GM21528 (cell line): ENCODE measurements at regions not wholly inside any gene's neighbourhood (a gene's known extent, or its start where the extent isn't known, plus 50 kb on each side); places are given as distances from the start of the nearest gene placed in this dataset.

Experiments used
- ATAC-seq: cut with Tn5 transposase; IDR thresholded peaks from one replicate; pipeline ENCODE4 v1.9.1; 2021; ENCODE audit warnings: mild to moderate bottlenecking, moderate library complexity; ENCODE audit not compliant: unreplicated experiment, low FRiP score

DNA sequence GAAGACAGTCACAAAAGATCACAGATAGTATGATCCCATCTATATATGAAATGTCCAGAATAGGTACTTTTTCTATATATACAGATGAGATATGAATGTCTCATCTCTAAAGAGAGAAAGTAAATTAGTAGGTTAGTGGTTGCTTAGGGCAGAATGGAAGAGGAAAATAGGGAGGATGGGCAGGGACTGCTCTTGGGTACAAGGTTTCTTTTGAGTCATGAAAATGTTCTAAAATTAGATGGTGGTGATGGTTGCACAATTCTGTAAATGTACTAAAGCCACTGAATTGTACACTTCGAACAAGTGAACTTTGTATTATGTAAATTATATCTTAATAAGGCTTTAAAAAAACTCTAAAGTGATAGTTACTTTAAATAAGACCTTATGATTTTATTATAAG is 59.6 kb upstream of the GRAMD2B start:
- no peak for ATAC-seq

DNA sequence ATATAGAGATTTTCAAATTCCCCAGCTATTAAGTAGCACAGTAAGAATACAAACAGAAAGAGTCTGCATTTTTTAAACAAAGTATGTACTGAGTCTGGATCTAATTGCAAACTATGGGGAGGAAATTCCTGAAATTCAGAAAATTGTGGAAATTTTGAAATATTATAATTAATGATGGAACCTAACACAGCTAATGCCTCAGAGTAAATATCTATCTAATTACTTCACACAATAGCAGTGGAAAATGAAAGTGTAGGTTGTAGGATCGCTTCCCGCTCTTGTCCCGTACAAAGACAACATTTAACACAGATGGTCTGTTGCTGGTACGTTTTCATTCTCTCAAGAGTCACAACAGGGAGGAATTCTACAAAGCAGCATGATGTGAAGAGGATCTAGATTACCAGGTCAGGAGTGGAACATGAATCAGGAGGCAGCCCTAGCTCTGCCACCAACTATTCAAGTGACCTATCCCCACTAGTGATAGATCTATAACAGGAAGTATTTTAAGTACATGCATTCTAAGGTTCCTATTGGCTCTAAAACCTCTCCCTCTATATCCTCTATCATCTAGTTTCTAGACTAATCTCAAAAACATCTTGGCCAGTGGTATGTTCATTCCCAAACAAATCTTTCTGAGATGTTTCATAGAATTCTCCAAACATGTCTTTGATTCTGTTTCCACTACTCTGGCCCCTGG is 58.9 kb upstream of the GRAMD2B start:
- no peak for ATAC-seq

GRCh38 chr5:126365446-126366198 is 57.6 kb upstream of the GRAMD2B start:
- no peak for ATAC-seq

DNA sequence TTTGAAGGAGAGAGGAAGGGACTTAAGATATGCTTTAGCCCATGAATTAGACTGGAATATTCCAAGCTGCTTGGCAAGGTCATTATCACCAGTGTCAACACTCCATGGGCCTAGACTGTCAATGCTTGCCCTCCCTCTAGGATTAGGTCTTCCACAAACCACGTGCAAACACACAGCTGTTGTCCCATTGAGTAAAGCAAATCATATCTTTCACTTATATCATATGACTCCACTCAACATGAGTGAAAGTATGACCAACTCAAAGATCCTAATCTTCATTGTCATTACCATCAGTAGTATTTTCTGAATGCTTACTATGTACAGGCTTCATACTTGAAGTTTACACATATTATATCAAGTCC is 57.0 kb upstream of the GRAMD2B start:
- no peak for ATAC-seq

DNA sequence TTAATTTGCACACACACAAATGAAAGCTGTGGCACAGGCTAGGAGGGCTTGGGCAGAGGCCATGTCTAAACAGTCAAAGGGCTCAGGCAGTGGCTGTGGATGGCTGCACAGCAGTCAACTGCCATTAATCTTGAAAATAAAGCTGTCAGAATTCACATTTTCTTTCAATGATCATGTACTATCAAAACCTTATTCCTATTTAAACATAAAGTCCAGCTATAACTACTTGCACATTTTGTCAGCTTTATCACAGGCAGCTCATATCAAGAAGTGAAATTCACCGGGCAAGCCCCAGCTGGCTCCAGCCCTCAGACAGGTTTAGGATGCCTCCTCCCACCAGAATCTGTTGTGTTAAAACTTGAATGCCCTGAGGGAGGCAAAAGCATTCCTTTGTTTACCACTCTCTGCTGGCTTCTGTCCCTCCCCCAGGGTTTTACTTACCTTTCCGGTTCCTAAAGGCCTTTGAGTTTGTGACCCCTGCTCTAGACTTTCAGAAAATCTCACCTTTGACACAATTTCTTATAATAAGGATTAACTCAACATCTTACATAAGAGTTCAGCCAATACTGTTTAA is 54.9 kb upstream of the GRAMD2B start:
- no peak for ATAC-seq

DNA sequence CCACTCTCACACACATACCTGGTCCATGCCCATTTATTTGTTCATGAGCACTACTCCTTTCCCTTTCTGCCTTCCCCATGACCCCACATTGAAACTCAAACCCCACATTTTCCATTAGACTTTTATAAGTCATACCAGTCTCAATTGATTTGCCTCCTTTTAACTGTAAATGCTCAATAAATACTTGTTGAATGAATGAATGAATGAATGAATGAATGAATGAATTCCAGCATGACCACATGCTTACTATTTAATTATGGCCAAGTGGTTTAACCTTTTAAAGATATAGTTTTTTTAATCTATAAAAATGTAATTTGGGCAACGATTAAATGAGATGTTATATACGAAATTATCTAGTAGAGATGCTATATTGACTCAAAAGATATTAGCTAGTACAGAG is 54.1 kb upstream of the GRAMD2B start:
- ATAC-seq = no peak

- ATAC-seq = no peak
Measured at GRCh38 chr5:126369995-126370731, 53.0 kb upstream of the GRAMD2B start.

GRCh38 chr5:126370796-126371718 is 52.2 kb upstream of the GRAMD2B start:
- no peak for ATAC-seq

GRCh38 chr5:126373375-126374108 is 49.7 kb upstream of the GRAMD2B start:
- ATAC-seq = no peak
